ENCODE measurements at regions not wholly inside any gene's neighbourhood (a gene's known extent, or its start where the extent isn't known, plus 50 kb on each side); places are given as distances from the start of the nearest gene placed in this dataset.

GRCh38 chr7:28343462-28343861 lies 68.9 kb upstream of the CREB5 start:
- TF ChIP-seq POLR2A (IDR thresholded peaks at IDR 0.05) (no peak), CTCF (IDR thresholded peaks at IDR 0.05) (no peak)
